CD14-positive monocyte (primary cell): ENCODE measurements at regions not wholly inside any gene's neighbourhood (a gene's known extent, or its start where the extent isn't known, plus 50 kb on each side); places are given as distances from the start of the nearest gene placed in this dataset.

Source experiments
- DNase-seq, 3 donors: peaks; one replicate each; pipeline ENCODE4 v3.0.0-alpha.2; 2011 to 2022
- H2AFZ ChIP-seq: 2 replicates; pipeline ENCODE4 v1.6.0; 2012; ENCODE audit warnings: mild to moderate bottlenecking, low read depth, low read length, inconsistent platforms; ENCODE audit not compliant: insufficient read depth, poor library complexity, severe bottlenecking
- H3K27ac ChIP-seq, 2 donors: 1 replicate in 1 of 2; 2 replicates in 1 of 2; pipeline ENCODE4 v1.5.1; 2012 to 2013; ENCODE audit warnings: low read length in 2 of 2, control low read depth in 1 of 2, inconsistent platforms in 1 of 2, low read depth in 1 of 2, mild to moderate bottlenecking in 1 of 2
- H3K27me3 ChIP-seq, 2 donors: one replicate each; pipeline versions ENCODE4 v1.6.0 to v1.6.1; 2011 to 2013; ENCODE audit warnings: low read length in 2 of 2; ENCODE audit not compliant: control insufficient read depth in 2 of 2, insufficient read depth in 2 of 2
- H3K36me3 ChIP-seq, 2 donors: replicated peaks in 1 of 2; 1 replicate in 1 of 2; 2 replicates in 1 of 2; pipeline versions ENCODE4 v1.5.1 to v1.6.1; 2012 to 2013; ENCODE audit warnings: low read length in 2 of 2, control low read depth in 1 of 2, inconsistent platforms in 1 of 2, mild to moderate bottlenecking in 1 of 2; ENCODE audit not compliant: insufficient read depth in 2 of 2, control insufficient read depth in 1 of 2
- H3K4me1 ChIP-seq, 2 donors: 1 replicate in 1 of 2; 2 replicates in 1 of 2; pipeline versions ENCODE4 v1.5.1 to v1.6.1; 2012 to 2013; ENCODE audit warnings: low read length in 2 of 2, control low read depth in 1 of 2, inconsistent platforms in 1 of 2, mild to moderate bottlenecking in 1 of 2, moderate library complexity in 1 of 2; ENCODE audit not compliant: insufficient read depth in 2 of 2, control insufficient read depth in 1 of 2
- H3K4me2 ChIP-seq: replicated peaks from 2 replicates; pipeline ENCODE3; 2012; ENCODE audit warnings: low read length, moderate library complexity, mild to moderate bottlenecking; ENCODE audit not compliant: poor library complexity, severe bottlenecking; ENCODE audit errors: extremely low read depth
- H3K4me3 ChIP-seq, 3 experiments: fragments of 200-600 bp in 1 of 3; sonication (generic) in 1 of 3; replicated peaks in 1 of 3; 1 replicate in 2 of 3; 2 replicates in 1 of 3; pipeline ENCODE4 v1.5.1; 2011 to 2013; ENCODE audit warnings: low read length in 3 of 3, mild to moderate bottlenecking in 3 of 3, control low read depth in 2 of 3, low read depth in 2 of 3, inconsistent platforms in 1 of 3, moderate library complexity in 1 of 3
- H3K79me2 ChIP-seq: 2 replicates; pipeline ENCODE4 v1.6.0; 2012; ENCODE audit warnings: mild to moderate bottlenecking, control low read depth, inconsistent platforms, low read length, moderate library complexity; ENCODE audit not compliant: insufficient read depth
- H3K9ac ChIP-seq: 2 replicates; pipeline ENCODE4 v1.6.0; 2017; ENCODE audit warnings: low read length, mild to moderate bottlenecking; ENCODE audit not compliant: insufficient read depth, poor library complexity, severe bottlenecking
- H3K9me3 ChIP-seq, 2 donors: replicated peaks in 1 of 2; 1 replicate in 1 of 2; 2 replicates in 1 of 2; pipeline versions ENCODE4 v1.5.1 to v1.6.1; 2012 to 2013; ENCODE audit warnings: low read length in 2 of 2, control low read depth in 1 of 2; ENCODE audit not compliant: control insufficient read depth in 1 of 2, insufficient read depth in 1 of 2
- H4K20me1 ChIP-seq: 2 replicates; pipeline ENCODE4 v1.6.0; 2012; ENCODE audit warnings: mild to moderate bottlenecking, low read length, control low read depth, moderate library complexity; ENCODE audit not compliant: insufficient read depth
- H3K27ac Mint-ChIP-seq, 7 donors: one replicate each; pipeline ENCODE4 v1.8.0; 2020; ENCODE audit warnings: mild to moderate bottlenecking in 7 of 7, mixed read lengths in 7 of 7, moderate library complexity in 6 of 7, inconsistent platforms in 2 of 7
- H3K27me3 Mint-ChIP-seq, 3 donors: one replicate each; pipeline ENCODE4 v1.8.0; 2021 to 2022; ENCODE audit warnings: low read depth in 3 of 3, mild to moderate bottlenecking in 3 of 3, mixed read lengths in 3 of 3, moderate library complexity in 3 of 3, inconsistent platforms in 1 of 3
- H3K36me3 Mint-ChIP-seq, 2 donors: one replicate each; pipeline ENCODE4 v1.8.0; 2020; ENCODE audit warnings: mixed read lengths in 2 of 2, inconsistent platforms in 1 of 2, mild to moderate bottlenecking in 1 of 2
- H3K4me1 Mint-ChIP-seq: one replicate; pipeline ENCODE4 v1.8.0; 2020; ENCODE audit warnings: mild to moderate bottlenecking, mixed read lengths
- H3K4me3 Mint-ChIP-seq, 2 donors: one replicate each; pipeline ENCODE4 v1.8.0; 2020; ENCODE audit warnings: mild to moderate bottlenecking in 2 of 2, mixed read lengths in 2 of 2, moderate library complexity in 1 of 2
- H3K9me3 Mint-ChIP-seq, 7 donors: one replicate each; pipeline ENCODE4 v1.8.0; 2020 to 2022; ENCODE audit warnings: mixed read lengths in 7 of 7, mild to moderate bottlenecking in 6 of 7, moderate library complexity in 6 of 7, inconsistent platforms in 2 of 7
- CTCF ChIP-seq: fragments of 200-600 bp; IDR thresholded peaks from one replicate; pipeline ENCODE4 v1.8.0; 2022; ENCODE audit warnings: antibody characterized with exemption, mild to moderate bottlenecking
- WGBS: methylation state at CpG from one replicate; pipeline ENCODE4 v1.1.5; 2013; ENCODE audit warnings: missing lambda C conversion rate; ENCODE audit not compliant: insufficient coverage; 5-methylcytosine and 5-hydroxymethylcytosine counted together
- intact Hi-C, 2 donors: fragments of 100-400 bp; cut with micrococcal nuclease; formaldehyde crosslinking; loops; one replicate each; pipeline versions ENCODE4 v1.15.0 to v1.15.1; 2023

GRCh38 chr12:24530689-24531088, 418.2 kb downstream of the BCAT1 start:
- H3K4me2 ChIP-seq, result no peak overlapping the region
- Mint-ChIP-seq H3K27ac (no peak overlapping the region), H3K36me3 (no peaks in the 10 kb centered on the region), H3K27me3 (no peaks in the 10 kb centered on the region), H3K4me1 (no peaks in the 10 kb centered on the region), H3K9me3 (peaks cover 0 to 16% (median 6%) of the 10 kb centered on the region in 7 donors), H3K4me3 (no peak overlapping the region)
- TF ChIP-seq CTCF, result no peak
- WGBS, result no CpG with 5 or more reads among the region's 2 CpGs
- H3K4me1 ChIP-seq, result no peaks in the 10 kb centered on the region
- intact Hi-C loops, result no loop called here
- no peak overlapping the region for H2AFZ ChIP-seq
- no peaks in the 10 kb centered on the region for H4K20me1 ChIP-seq
- no peak overlapping the region for H3K4me3 ChIP-seq
- H3K9me3 ChIP-seq, result no peaks in the 10 kb centered on the region
- H3K27me3 ChIP-seq, result no peaks in the 10 kb centered on the region
- no peak for DNase-seq
- H3K27ac ChIP-seq, result no peak overlapping the region
- no peak overlapping the region for H3K9ac ChIP-seq
- no peaks in the 10 kb centered on the region for H3K36me3 ChIP-seq
- no peaks in the 10 kb centered on the region for H3K79me2 ChIP-seq

DNA sequence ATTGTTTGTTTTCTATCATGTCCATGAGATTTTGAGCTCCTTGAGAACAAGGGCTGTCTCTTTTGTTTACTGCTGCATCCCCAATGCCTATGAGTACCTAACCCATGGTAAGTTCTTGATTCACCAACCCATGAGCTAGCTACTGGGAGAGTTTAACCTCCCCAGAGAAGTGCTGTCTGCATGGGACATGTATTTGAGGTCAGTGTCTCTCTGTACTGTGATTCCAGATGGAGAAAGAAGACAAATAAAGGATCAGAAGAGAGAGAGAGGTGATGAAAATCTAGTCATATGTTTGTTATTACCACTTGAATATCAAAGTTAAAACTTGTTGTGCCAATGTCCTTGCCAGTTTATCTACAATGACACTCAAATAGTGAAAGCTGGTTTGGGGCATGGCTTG, 421.8 kb downstream of the BCAT1 start:
- no peaks in the 10 kb centered on the region for H4K20me1 ChIP-seq
- H3K4me1 Mint-ChIP-seq, result no peaks in the 10 kb centered on the region
- H3K4me2 ChIP-seq, result no peak overlapping the region
- peaks cover 0 to 1% (median 1%) of the 10 kb centered on the region in 3 donors for H3K27me3 Mint-ChIP-seq
- peaks cover 2 to 24% (median 10%) of the 10 kb centered on the region in 7 donors for H3K9me3 Mint-ChIP-seq
- H3K36me3 ChIP-seq, result no peaks in the 10 kb centered on the region
- no peaks in the 10 kb centered on the region for H3K9me3 ChIP-seq
- H3K36me3 Mint-ChIP-seq, result no peaks in the 10 kb centered on the region
- H3K4me3 ChIP-seq, result no peak overlapping the region
- H3K4me3 Mint-ChIP-seq, result no peak overlapping the region
- DNase-seq, result no peak
- TF ChIP-seq CTCF, result no peak
- H2AFZ ChIP-seq, result no peak overlapping the region
- no peaks in the 10 kb centered on the region for H3K27me3 ChIP-seq
- no peak overlapping the region for H3K27ac Mint-ChIP-seq
- H3K4me1 ChIP-seq, result no peaks in the 10 kb centered on the region
- H3K27ac ChIP-seq, result no peak overlapping the region
- H3K79me2 ChIP-seq, result no peaks in the 10 kb centered on the region
- intact Hi-C loops, result no loop called here
- no peak overlapping the region for H3K9ac ChIP-seq
